ENCODE measurements at regions not wholly inside any gene's neighbourhood (a gene's known extent, or its start where the extent isn't known, plus 50 kb on each side); places are given as distances from the start of the nearest gene placed in this dataset.

GRCh38 chr5:2163060-2163856 lies 280.5 kb upstream of the IRX4 start:
- H3K27me3 ChIP-seq (ENCODE audit: control insufficient read depth, insufficient read depth, low read length), result no peaks in the 10 kb centered on the region
- no peaks in the 10 kb centered on the region for H3K36me3 ChIP-seq (ENCODE audit: control insufficient read depth, insufficient read depth, low read length)
- no peak overlapping the region for H3K4me3 ChIP-seq (ENCODE audit: low read depth, low read length)
- DNase-seq (ENCODE audit: low read depth) (no peak), FAIRE-seq (no peak)
- TF ChIP-seq, protein P1, sequence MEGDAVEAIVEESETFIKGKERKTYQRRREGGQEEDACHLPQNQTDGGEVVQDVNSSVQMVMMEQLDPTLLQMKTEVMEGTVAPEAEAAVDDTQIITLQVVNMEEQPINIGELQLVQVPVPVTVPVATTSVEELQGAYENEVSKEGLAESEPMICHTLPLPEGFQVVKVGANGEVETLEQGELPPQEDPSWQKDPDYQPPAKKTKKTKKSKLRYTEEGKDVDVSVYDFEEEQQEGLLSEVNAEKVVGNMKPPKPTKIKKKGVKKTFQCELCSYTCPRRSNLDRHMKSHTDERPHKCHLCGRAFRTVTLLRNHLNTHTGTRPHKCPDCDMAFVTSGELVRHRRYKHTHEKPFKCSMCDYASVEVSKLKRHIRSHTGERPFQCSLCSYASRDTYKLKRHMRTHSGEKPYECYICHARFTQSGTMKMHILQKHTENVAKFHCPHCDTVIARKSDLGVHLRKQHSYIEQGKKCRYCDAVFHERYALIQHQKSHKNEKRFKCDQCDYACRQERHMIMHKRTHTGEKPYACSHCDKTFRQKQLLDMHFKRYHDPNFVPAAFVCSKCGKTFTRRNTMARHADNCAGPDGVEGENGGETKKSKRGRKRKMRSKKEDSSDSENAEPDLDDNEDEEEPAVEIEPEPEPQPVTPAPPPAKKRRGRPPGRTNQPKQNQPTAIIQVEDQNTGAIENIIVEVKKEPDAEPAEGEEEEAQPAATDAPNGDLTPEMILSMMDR (IDR thresholded peaks at IDR 0.05; ENCODE audit: insufficient read depth, low read length, severe bottlenecking), result no peak

- TF ChIP-seq, protein P1 (IDR thresholded peaks at IDR 0.05; ENCODE audit: insufficient read depth, low read length, severe bottlenecking), result no peak
- peak; percentile 66 for FAIRE-seq
- DNase-seq (ENCODE audit: low read depth), result no peak
- no peak overlapping the region for H3K4me3 ChIP-seq (ENCODE audit: low read depth, low read length)
- no peaks in the 10 kb centered on the region for H3K27me3 ChIP-seq (ENCODE audit: control insufficient read depth, insufficient read depth, low read length)
- H3K36me3 ChIP-seq (ENCODE audit: control insufficient read depth, insufficient read depth, low read length), result no peaks in the 10 kb centered on the region
These were observed 278.1 kb upstream of the IRX4 start for GRCh38 chr5:2160811-2161210.

- no peaks in the 10 kb centered on the region for H3K27me3 ChIP-seq (ENCODE audit: control insufficient read depth, insufficient read depth, low read length)
- no peaks in the 10 kb centered on the region for H3K36me3 ChIP-seq (ENCODE audit: control insufficient read depth, insufficient read depth, low read length)
- H3K4me3 ChIP-seq (ENCODE audit: low read depth, low read length), result no peak overlapping the region
- DNase-seq (ENCODE audit: low read depth), result no peak
- TF ChIP-seq, protein P1 (IDR thresholded peaks at IDR 0.05; ENCODE audit: insufficient read depth, low read length, severe bottlenecking), result no peak
- no peak for FAIRE-seq
These were observed 276.0 kb upstream of the IRX4 start for GRCh38 chr5:2158767-2159166.

DNA sequence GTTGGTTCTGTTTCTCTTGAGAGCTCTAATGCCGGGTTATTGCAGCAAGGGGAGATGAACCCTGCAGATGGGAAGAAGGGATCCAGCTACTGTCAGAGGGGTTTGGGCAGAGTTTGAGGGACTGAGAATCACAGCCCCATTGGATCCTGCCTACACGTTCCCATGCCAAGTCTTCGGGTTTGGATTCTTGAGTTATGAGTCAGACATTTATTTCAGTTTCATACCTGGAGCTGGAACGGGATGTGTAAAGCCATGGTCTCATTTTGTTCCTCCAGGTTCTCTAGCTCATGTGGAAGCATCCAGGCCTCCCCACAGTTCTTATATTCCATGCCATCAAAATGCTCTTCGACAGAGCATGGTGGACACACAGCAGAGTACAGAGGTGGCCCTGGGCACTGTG lies 275.4 kb upstream of the IRX4 start:
- TF ChIP-seq, protein P1 (IDR thresholded peaks at IDR 0.05; ENCODE audit: insufficient read depth, low read length, severe bottlenecking), result no peak
- Histone ChIP-seq H3K4me3 (ENCODE audit: low read depth, low read length) (no peak overlapping the region), H3K36me3 (ENCODE audit: control insufficient read depth, insufficient read depth, low read length) (no peaks in the 10 kb centered on the region), H3K27me3 (ENCODE audit: control insufficient read depth, insufficient read depth, low read length) (no peaks in the 10 kb centered on the region)
- DNase-seq (ENCODE audit: low read depth) (no peak), FAIRE-seq (peak; percentile 32)

- TF ChIP-seq, protein P1 (IDR thresholded peaks at IDR 0.05; ENCODE audit: insufficient read depth, low read length, severe bottlenecking), result no peak
- H3K27me3 ChIP-seq (ENCODE audit: control insufficient read depth, insufficient read depth, low read length), result no peaks in the 10 kb centered on the region
- FAIRE-seq (no peak), DNase-seq (ENCODE audit: low read depth) (no peak)
- no peak overlapping the region for H3K4me3 ChIP-seq (ENCODE audit: low read depth, low read length)
- H3K36me3 ChIP-seq (ENCODE audit: control insufficient read depth, insufficient read depth, low read length), result no peaks in the 10 kb centered on the region
These were observed 274.6 kb upstream of the IRX4 start for GRCh38 chr5:2157372-2157771.
